Liver (tissue), 8 donors: ENCODE measurements at regions not wholly inside any gene's neighbourhood (a gene's known extent, or its start where the extent isn't known, plus 50 kb on each side); places are given as distances from the start of the nearest gene placed in this dataset.

Source experiments
- DNase-seq: peaks from one replicate; pipeline ENCODE4 v3.0.0-alpha.2; 2017; ENCODE audit warnings: low spot score
- H3K27ac ChIP-seq, 2 donors: one replicate each; pipeline ENCODE4 v1.7.0; 2013; ENCODE audit warnings: inconsistent platforms in 2 of 2, low read length in 2 of 2, control low read depth in 1 of 2, low read depth in 1 of 2, mild to moderate bottlenecking in 1 of 2
- H3K27me3 ChIP-seq, 4 donors: one replicate each; pipeline versions ENCODE4 v1.6.1 to v1.7.0; 2013; ENCODE audit warnings: low read length in 3 of 4, inconsistent platforms in 1 of 4, mild to moderate bottlenecking in 1 of 4, moderate library complexity in 1 of 4; ENCODE audit not compliant: control insufficient read depth in 4 of 4, insufficient read depth in 4 of 4
- H3K36me3 ChIP-seq, 4 donors: one replicate each; pipeline versions ENCODE4 v1.6.1 to v1.7.0; 2013; ENCODE audit warnings: low read length in 3 of 4, mild to moderate bottlenecking in 3 of 4, low read depth in 1 of 4, moderate library complexity in 1 of 4; ENCODE audit not compliant: control insufficient read depth in 4 of 4, insufficient read depth in 3 of 4
- H3K4me1 ChIP-seq, 4 donors: one replicate each; pipeline versions ENCODE4 v1.6.1 to v1.7.0; 2013; ENCODE audit warnings: low read length in 3 of 4, mild to moderate bottlenecking in 3 of 4, moderate library complexity in 1 of 4; ENCODE audit not compliant: control insufficient read depth in 4 of 4, insufficient read depth in 4 of 4
- H3K4me3 ChIP-seq, 3 donors: one replicate each; pipeline versions ENCODE4 v1.6.1 to v1.7.0; 2013; ENCODE audit warnings: low read length in 3 of 3, control low read depth in 1 of 3, low read depth in 1 of 3, mild to moderate bottlenecking in 1 of 3
- H3K9ac ChIP-seq, 2 donors: one replicate each; pipeline ENCODE4 v1.7.0; 2013; ENCODE audit warnings: low read length in 2 of 2, mild to moderate bottlenecking in 2 of 2, moderate library complexity in 2 of 2, control low read depth in 1 of 2, low read depth in 1 of 2
- H3K9me3 ChIP-seq, 4 donors: one replicate each; pipeline versions ENCODE4 v1.6.1 to v1.7.0; 2013; ENCODE audit warnings: low read length in 3 of 4; ENCODE audit not compliant: control insufficient read depth in 4 of 4
- ATF3 ChIP-seq: IDR thresholded peaks from 2 replicates; pipeline ENCODE4 v1.6.1; 2016; ENCODE audit warnings: antibody characterized with exemption
- CTCF ChIP-seq: fragments of 150-350 bp; IDR thresholded peaks from 2 replicates; pipeline ENCODE4 v1.5.1; 2017; ENCODE audit warnings: improper control_type of control experiment, low read depth, low read length; ENCODE audit not compliant: missing input control
- EGR1 ChIP-seq, 2 donors: IDR thresholded peaks; 2 replicates each; pipeline ENCODE4 v1.6.1; 2016 to 2018; ENCODE audit warnings: antibody characterized with exemption in 2 of 2, low read depth in 2 of 2
- FOXA1 ChIP-seq: IDR thresholded peaks from 2 replicates; pipeline ENCODE4 v1.6.1; 2016; ENCODE audit warnings: antibody characterized with exemption
- FOXA2 ChIP-seq: IDR thresholded peaks from 2 replicates; pipeline ENCODE4 v1.6.1; 2016; ENCODE audit warnings: antibody characterized with exemption
- GABPA ChIP-seq, 2 donors: IDR thresholded peaks in 1 of 2; conservative IDR thresholded peaks in 1 of 2; 2 replicates each; pipeline ENCODE4 v1.6.1; 2016; ENCODE audit warnings: antibody characterized with exemption in 2 of 2, mild to moderate bottlenecking in 1 of 2, moderate library complexity in 1 of 2
- HNF4A ChIP-seq, 2 donors: conservative IDR thresholded peaks; 2 replicates each; pipeline ENCODE4 v1.6.1; 2016; ENCODE audit warnings: antibody characterized with exemption in 2 of 2, mild to moderate bottlenecking in 2 of 2
- HNF4G ChIP-seq: IDR thresholded peaks from 2 replicates; pipeline ENCODE4 v1.6.1; 2016; ENCODE audit warnings: antibody characterized with exemption
- JUND ChIP-seq, 2 donors: IDR thresholded peaks; 2 replicates each; pipeline ENCODE4 v1.6.1; 2016; ENCODE audit warnings: antibody characterized with exemption in 2 of 2
- MAX ChIP-seq: IDR thresholded peaks from 2 replicates; pipeline ENCODE4 v1.6.1; 2016; ENCODE audit warnings: antibody characterized with exemption
- NR2F2 ChIP-seq: IDR thresholded peaks from 2 replicates; pipeline ENCODE4 v1.6.1; 2016; ENCODE audit warnings: antibody characterized with exemption
- RAD21 ChIP-seq, 2 donors: IDR thresholded peaks; 2 replicates each; pipeline ENCODE4 v1.6.1; 2016; ENCODE audit warnings: antibody characterized with exemption in 2 of 2, mild to moderate bottlenecking in 2 of 2
- REST ChIP-seq: IDR thresholded peaks from 2 replicates; pipeline ENCODE4 v1.6.1; 2016; ENCODE audit warnings: antibody characterized with exemption, mild to moderate bottlenecking
- RXRA ChIP-seq, 2 donors: IDR thresholded peaks; 2 replicates each; pipeline ENCODE4 v1.6.1; 2017 to 2018; ENCODE audit warnings: antibody characterized with exemption in 2 of 2, mild to moderate bottlenecking in 1 of 2
- SP1 ChIP-seq: IDR thresholded peaks from 2 replicates; pipeline ENCODE4 v1.6.1; 2018; ENCODE audit warnings: antibody characterized with exemption, mild to moderate bottlenecking
- TAF1 ChIP-seq: conservative IDR thresholded peaks from 2 replicates; pipeline ENCODE4 v1.6.1; 2016; ENCODE audit warnings: antibody characterized with exemption, mild to moderate bottlenecking
- YY1 ChIP-seq: IDR thresholded peaks from 2 replicates; pipeline ENCODE4 v1.6.1; 2016; ENCODE audit warnings: antibody characterized with exemption, mild to moderate bottlenecking
- ZBTB33 ChIP-seq: IDR thresholded peaks from 2 replicates; pipeline ENCODE4 v1.6.1; 2016; ENCODE audit warnings: antibody characterized with exemption
- WGBS: extraction: QIAGEN DNeasy Blood & Tissue Kit; methylation state at CpG from one replicate; pipeline ENCODE4 v1.1.7; 2013; 5-methylcytosine and 5-hydroxymethylcytosine counted together
- donor health status: healthy.
- donor health status: healthy.
- donor health status: healthy.
- donor health status: healthy.
- donor health status: healthy.

GRCh38 chr1:219433496-219434131 lies 179.3 kb downstream of the ZC3H11B start (continued):
- TF ChIP-seq REST: no peak
- no peak for TF ChIP-seq HNF4A (conservative IDR thresholded peaks at IDR 0.05)
- no peak for TF ChIP-seq GABPA (IDR thresholded peaks at IDR 0.05 in 1 of 2, conservative IDR thresholded peaks at IDR 0.05 in 1 of 2)
- no peak for TF ChIP-seq ATF3

- no peaks in the 10 kb centered on the region for H3K27me3 ChIP-seq
- whole genome bisulfite sequencing: 80% methylated on average over 5 of the region's 5 CpGs
These were observed 179.9 kb downstream of the ZC3H11B start for GRCh38 chr1:219433001-219433400.

More at GRCh38 chr1:219433001-219433400, 179.9 kb downstream of the ZC3H11B start:
- Histone ChIP-seq H3K9me3 (no peaks in the 10 kb centered on the region), H3K27ac (no peak overlapping the region), H3K4me1 (no peaks in the 10 kb centered on the region), H3K36me3 (no peaks in the 10 kb centered on the region), H3K4me3 (no peak overlapping the region), H3K9ac (no peak overlapping the region)
- TF ChIP-seq TAF1 (no peak), NR2F2 (no peak), EGR1 (IDR thresholded peaks at IDR 0.05; ENCODE audit: low read depth in 2 of 2) (no peak), FOXA1 (no peak), FOXA2 (no peak), MAX (no peak), HNF4G (no peak), CTCF (no peak), RXRA (IDR thresholded peaks at IDR 0.05) (no peak), HNF4A (conservative IDR thresholded peaks at IDR 0.05) (no peak), YY1 (no peak), ZBTB33 (no peak), RAD21 (IDR thresholded peaks at IDR 0.05) (no peak), JUND (IDR thresholded peaks at IDR 0.05) (no peak), REST (no peak), SP1 (no peak)
- DNase-seq: no peak
